22Rv1 (cell line): ENCODE measurements at regions not wholly inside any gene's neighbourhood (a gene's known extent, or its start where the extent isn't known, plus 50 kb on each side); places are given as distances from the start of the nearest gene placed in this dataset.
A peak's percentile ranks its signal among the peaks of the same experiment; 100 is the strongest.

ENCODE experiments used
- H3K27ac ChIP-seq: fragments of 450-650 bp; 2 replicates; pipeline ENCODE4 v1.5.1; 2017
- CTCF ChIP-seq: fragments of 450-650 bp; IDR thresholded peaks from 2 replicates; pipeline ENCODE4 v1.5.1; 2017; ENCODE audit warnings: mild to moderate bottlenecking
- ZFX ChIP-seq: fragments of 450-650 bp; IDR thresholded peaks from 2 replicates; pipeline ENCODE4 v1.6.1; 2017; ENCODE audit warnings: antibody characterized with exemption, borderline replicate concordance

- TF ChIP-seq CTCF (no peak), ZFX (no peak)
- 0 out of 2 replicates have a peak overlapping the region, but pooled peaks have one; percentile 17 for H3K27ac ChIP-seq
Observed at GRCh38 chr16:61309386-61309785, 726.9 kb downstream of the CDH8 start.

- TF ChIP-seq ZFX: no peak
- TF ChIP-seq CTCF: no peak
- H3K27ac ChIP-seq: no peak overlapping the region
Observed at GRCh38 chr16:61306204-61306603, 730.0 kb downstream of the CDH8 start.

- no peak overlapping the region for H3K27ac ChIP-seq
- TF ChIP-seq CTCF: no peak
- no peak for TF ChIP-seq ZFX
Observed at GRCh38 chr16:61296814-61297213, 739.4 kb downstream of the CDH8 start.

GRCh38 chr16:61296305-61296704 is 739.9 kb downstream of the CDH8 start:
- H3K27ac ChIP-seq: no peak overlapping the region
- TF ChIP-seq CTCF (no peak), ZFX (no peak)

- TF ChIP-seq CTCF: no peak
- TF ChIP-seq ZFX: no peak
- no peak overlapping the region for H3K27ac ChIP-seq
Observed at GRCh38 chr16:61295311-61295710, 740.9 kb downstream of the CDH8 start.

- H3K27ac ChIP-seq: no peak overlapping the region
- TF ChIP-seq CTCF: no peak
Observed at GRCh38 chr16:61289141-61289540, 747.1 kb downstream of the CDH8 start.

GRCh38 chr16:61277849-61278248 is 758.4 kb downstream of the CDH8 start:
- H3K27ac ChIP-seq: no peak overlapping the region
- TF ChIP-seq ZFX (no peak), CTCF (no peak)
